ENCODE measurements at regions not wholly inside any gene's neighbourhood (a gene's known extent, or its start where the extent isn't known, plus 50 kb on each side); places are given as distances from the start of the nearest gene placed in this dataset.
A peak's percentile ranks its signal among the peaks of the same experiment; 100 is the strongest.

DNA sequence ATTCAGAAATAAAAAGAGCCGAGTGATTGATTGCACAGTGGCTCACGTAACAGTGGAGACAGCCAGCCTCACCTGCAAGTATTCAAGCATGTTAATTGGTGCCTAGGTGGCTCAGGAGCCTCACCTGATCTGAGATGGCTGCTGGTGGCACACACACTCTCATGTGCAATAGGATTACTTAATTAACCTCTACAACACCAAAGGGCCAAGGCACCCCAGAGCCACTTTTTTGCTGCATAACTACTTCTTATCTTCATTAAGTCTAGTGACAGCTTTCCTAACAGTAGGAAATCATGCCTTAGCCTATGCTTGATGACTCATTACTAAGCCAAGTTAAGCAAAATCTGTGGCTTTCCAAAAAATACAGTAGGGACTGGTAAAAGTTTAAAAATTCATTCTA, 117.3 kb upstream of the NOCT start:
- DNase-seq (ENCODE audit: low read depth) = peak; percentile 31
- no peak overlapping the region for H3K4me3 ChIP-seq (ENCODE audit: low read length)
- TF ChIP-seq, protein P1, sequence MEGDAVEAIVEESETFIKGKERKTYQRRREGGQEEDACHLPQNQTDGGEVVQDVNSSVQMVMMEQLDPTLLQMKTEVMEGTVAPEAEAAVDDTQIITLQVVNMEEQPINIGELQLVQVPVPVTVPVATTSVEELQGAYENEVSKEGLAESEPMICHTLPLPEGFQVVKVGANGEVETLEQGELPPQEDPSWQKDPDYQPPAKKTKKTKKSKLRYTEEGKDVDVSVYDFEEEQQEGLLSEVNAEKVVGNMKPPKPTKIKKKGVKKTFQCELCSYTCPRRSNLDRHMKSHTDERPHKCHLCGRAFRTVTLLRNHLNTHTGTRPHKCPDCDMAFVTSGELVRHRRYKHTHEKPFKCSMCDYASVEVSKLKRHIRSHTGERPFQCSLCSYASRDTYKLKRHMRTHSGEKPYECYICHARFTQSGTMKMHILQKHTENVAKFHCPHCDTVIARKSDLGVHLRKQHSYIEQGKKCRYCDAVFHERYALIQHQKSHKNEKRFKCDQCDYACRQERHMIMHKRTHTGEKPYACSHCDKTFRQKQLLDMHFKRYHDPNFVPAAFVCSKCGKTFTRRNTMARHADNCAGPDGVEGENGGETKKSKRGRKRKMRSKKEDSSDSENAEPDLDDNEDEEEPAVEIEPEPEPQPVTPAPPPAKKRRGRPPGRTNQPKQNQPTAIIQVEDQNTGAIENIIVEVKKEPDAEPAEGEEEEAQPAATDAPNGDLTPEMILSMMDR (conservative IDR thresholded peaks at IDR 0.05; ENCODE audit: low read length) = no peak

DNA sequence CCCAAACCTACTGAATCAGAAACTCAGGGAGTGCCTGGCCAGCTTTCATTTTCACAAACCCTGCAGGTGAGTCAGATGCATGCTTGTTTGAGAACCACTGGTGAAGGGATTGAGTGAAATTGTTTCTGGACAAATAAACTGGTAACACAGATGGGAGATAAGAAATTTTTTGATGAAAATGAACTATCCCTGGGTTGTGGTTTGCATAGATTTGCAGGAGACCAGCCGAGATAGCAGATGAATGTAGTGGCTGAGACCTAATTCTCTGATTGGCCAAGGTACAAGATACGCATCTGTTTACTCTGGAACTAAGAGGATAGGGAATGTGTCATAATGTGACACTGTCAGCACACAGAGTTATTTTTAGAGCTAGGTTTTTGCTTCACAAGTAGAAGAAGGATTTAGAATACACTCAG, 117.8 kb upstream of the NOCT start:
- H3K4me3 ChIP-seq (ENCODE audit: low read length) = peak overlapping the region; percentile 1; the same call in 1 of the 2 replicates
- TF ChIP-seq, protein P1 (conservative IDR thresholded peaks at IDR 0.05; ENCODE audit: low read length) = no peak
- peak; percentile 60 for DNase-seq (ENCODE audit: low read depth)

DNA sequence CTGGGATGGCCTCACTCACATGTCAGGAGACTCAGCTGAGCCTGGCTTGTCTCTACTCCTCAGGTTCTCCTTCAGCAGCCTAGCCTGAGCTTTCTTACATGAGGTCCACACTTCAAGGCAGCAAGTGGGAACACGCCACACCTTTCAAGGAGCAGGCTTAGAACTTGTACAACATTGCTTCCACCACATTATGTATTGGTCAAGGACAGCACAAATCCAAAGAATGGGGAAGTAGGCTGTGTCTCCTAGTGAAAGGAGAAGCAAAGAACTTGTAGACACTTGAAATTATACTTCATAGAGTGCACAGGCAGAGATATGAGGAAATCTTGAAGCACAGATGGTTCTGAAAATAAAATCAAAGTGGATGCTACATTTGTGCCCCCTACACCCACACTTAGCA, 120.9 kb upstream of the NOCT start:
- no peak overlapping the region for H3K4me3 ChIP-seq (ENCODE audit: low read length)
- TF ChIP-seq, protein P1 (conservative IDR thresholded peaks at IDR 0.05; ENCODE audit: low read length) = no peak
- DNase-seq (ENCODE audit: low read depth) = no peak

DNA sequence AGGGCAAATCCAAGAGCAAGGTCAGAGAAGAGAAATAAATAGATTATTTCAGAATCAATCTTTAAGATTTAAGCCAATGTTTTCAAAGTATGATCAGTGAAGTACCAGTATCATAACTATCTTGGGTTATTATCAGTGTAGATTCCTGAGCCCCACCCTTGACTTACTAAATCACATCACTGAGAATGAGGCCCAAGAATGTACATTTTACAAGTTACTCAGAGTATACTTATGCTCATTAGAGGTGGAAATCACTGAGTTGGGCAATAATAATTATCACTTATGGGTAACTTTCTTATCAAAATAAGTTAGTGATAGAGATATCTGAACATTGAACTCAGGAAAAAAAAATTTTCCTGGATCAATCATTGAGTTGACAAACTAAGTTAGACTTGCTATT, 121.6 kb upstream of the NOCT start:
- H3K4me3 ChIP-seq (ENCODE audit: low read length) = no peak overlapping the region
- TF ChIP-seq, protein P1 (conservative IDR thresholded peaks at IDR 0.05; ENCODE audit: low read length) = no peak
- DNase-seq (ENCODE audit: low read depth) = no peak

DNA sequence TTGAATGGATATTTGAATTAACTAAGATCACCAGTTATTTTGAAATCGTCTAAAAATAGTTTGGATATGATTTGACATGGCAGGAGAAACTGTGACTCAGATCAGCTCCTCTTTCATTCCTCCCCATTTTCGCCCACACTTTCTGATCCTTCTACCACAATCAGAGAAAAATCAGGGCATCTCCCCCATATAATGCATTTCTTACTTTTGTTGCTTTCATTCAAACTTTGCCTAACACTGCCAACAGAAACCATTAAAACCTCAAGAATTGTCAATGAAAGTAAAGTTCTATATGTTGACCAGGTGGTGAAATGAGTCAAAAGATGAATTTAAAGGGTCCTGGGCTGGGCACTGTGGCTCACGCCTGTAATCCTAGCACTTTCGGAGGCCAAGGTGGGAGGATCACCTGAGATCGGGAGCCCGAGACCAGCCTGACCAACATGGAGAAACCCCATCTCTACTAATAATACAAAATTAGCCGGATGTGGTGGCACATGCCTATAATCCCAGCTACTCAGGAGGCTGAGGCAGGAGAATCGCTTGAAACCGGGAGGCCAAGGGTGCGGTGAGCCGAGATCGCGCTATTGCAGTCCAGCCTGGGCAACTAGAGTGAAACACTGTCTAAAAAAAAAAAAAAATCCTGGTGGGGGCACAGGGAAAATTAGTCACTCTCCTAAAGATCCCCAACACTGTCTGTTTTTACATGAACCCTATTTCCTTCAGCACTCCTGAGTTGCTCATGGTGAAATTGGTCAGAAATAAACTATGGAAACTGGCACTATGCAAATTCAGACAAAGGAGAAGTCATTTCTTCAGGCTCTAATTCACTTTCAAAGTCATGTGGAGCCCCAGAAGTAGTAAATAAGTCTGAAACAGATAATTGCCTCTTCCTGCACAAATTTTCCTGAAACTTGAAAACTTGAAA, 122.8 kb upstream of the NOCT start:
- TF ChIP-seq, protein P1 (conservative IDR thresholded peaks at IDR 0.05; ENCODE audit: low read length) = no peak
- peak; percentile 19 for DNase-seq (ENCODE audit: low read depth)
- H3K4me3 ChIP-seq (ENCODE audit: low read length) = no peak overlapping the region

DNA sequence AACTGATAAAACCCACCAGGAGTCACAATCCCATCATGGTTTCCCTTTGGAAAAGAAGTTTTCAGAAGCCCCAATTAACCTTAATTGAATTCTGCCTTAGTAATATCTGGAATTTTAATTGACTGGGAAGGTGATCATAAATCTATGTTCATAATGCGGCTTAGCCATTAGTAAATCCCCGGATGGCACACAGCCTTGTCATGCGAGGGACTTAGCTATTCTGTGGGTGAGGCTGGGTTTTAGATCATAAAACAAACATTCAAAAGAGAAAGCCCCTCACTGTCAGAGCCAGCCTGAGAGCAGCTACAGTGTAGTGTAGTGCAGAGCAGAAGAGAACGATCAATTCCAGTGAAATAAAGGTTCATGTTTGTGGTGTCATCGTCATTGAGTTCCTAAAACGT, 124.0 kb upstream of the NOCT start:
- TF ChIP-seq, protein P1 (conservative IDR thresholded peaks at IDR 0.05; ENCODE audit: low read length) = no peak
- DNase-seq (ENCODE audit: low read depth) = peak; percentile 11
- no peak overlapping the region for H3K4me3 ChIP-seq (ENCODE audit: low read length)
